GM12878 (cell line): ENCODE measurements at regions not wholly inside any gene's neighbourhood (a gene's known extent, or its start where the extent isn't known, plus 50 kb on each side); places are given as distances from the start of the nearest gene placed in this dataset.
"Not testable (repeated sequence)": the region's sequence is repeated elsewhere in the genome, so short reads cannot be mapped to it uniquely, and the experiment has no call there.

Experiments used
- ATAC-seq: fragments of 200-7000 bp; cut with Tn5 transposase; 3 replicates; pipeline ENCODE4 v1.9.1; 2020; ENCODE audit warnings: mild to moderate bottlenecking, moderate library complexity
- BruUV-seq: library from RNA; stranded (reverse); fragments of 400-500 nt; replicated peaks from 2 replicates; lab custom pipeline; 2021; lab: Mats Ljungman, UMichigan
- CTCF ChIA-PET: fragments of 300-600 bp; sonication (Branson Sonifier 250); formaldehyde crosslinking; extraction: SDS; loops from one replicate; lab custom pipeline; 2021; ENCODE audit warnings: inconsistent platforms; lab: Yijun Ruan, JAX
- POLR2A ChIA-PET: fragments of 350-600 bp; formaldehyde crosslinking; extraction: SDS; loops from one replicate; lab custom pipeline; 2021; ENCODE audit warnings: inconsistent platforms; lab: Charles Lee
- RAD21 ChIA-PET: fragments of 300-600 bp; sonication (Branson Sonifier 250); formaldehyde crosslinking; loops from one replicate; lab custom pipeline; 2023; ENCODE audit warnings: antibody characterized with exemption; ENCODE audit not compliant: unreplicated experiment; lab: Charles Lee
- SMC1A ChIA-PET: fragments of 300-600 bp; sonication (Branson Sonifier 250); formaldehyde crosslinking; loops from one replicate; lab custom pipeline; 2023; ENCODE audit not compliant: unreplicated experiment, uncharacterized antibody; lab: Charles Lee
- DNase-seq: peaks from one replicate; pipeline ENCODE4 v3.0.0-alpha.2; 2011; ENCODE audit warnings: low read depth, low spot score
- FAIRE-seq: peaks from 3 replicates; lab custom pipeline; 2011; peaks lifted over from hg19 to GRCh38; lab: Jason Lieb, UNC
- H2AFZ ChIP-seq: 2 replicates; pipeline ENCODE4 v1.6.0; 2011; ENCODE audit warnings: low read depth, low read length, control low read depth; ENCODE audit not compliant: control insufficient read depth
- H3K27ac ChIP-seq: 2 replicates; pipeline ENCODE4 v1.5.1; 2011; ENCODE audit warnings: control low read depth; ENCODE audit not compliant: control insufficient read depth, insufficient read depth
- H3K27me3 ChIP-seq, 2 experiments: replicated peaks in 1 of 2; 2 replicates each; pipeline versions ENCODE4 v1.6.0 to v1.6.1; 2011; ENCODE audit warnings: low read length in 1 of 2; ENCODE audit not compliant: control insufficient read depth in 2 of 2, insufficient read depth in 2 of 2
- H3K36me3 ChIP-seq, 2 experiments: 2 replicates each; pipeline ENCODE4 v1.5.1; 2011; ENCODE audit warnings: low read length in 1 of 2; ENCODE audit not compliant: control insufficient read depth in 2 of 2, insufficient read depth in 2 of 2
- H3K4me1 ChIP-seq: 2 replicates; pipeline ENCODE4 v1.6.1; 2011; ENCODE audit warnings: mild to moderate bottlenecking, low read length, moderate library complexity, mixed read lengths; ENCODE audit not compliant: control insufficient read depth, insufficient read depth
- H3K4me2 ChIP-seq: 2 replicates; pipeline ENCODE4 v1.6.0; 2011; ENCODE audit warnings: control low read depth; ENCODE audit not compliant: control insufficient read depth, insufficient read depth
- H3K4me3 ChIP-seq: fragments of 200-600 bp; sonication (generic); 2 replicates; pipeline ENCODE4 v1.5.1; 2016
- H3K79me2 ChIP-seq: 2 replicates; pipeline ENCODE4 v1.6.0; 2011; ENCODE audit warnings: low read length; ENCODE audit not compliant: control insufficient read depth, insufficient read depth
- H3K9ac ChIP-seq: 2 replicates; pipeline ENCODE4 v1.8.0; 2011; ENCODE audit warnings: low read length, control low read depth, mixed read lengths; ENCODE audit not compliant: control insufficient read depth, insufficient read depth
- H3K9me3 ChIP-seq: replicated peaks from 3 replicates; pipeline ENCODE4 v1.5.1; 2011; ENCODE audit warnings: mild to moderate bottlenecking, low read length; ENCODE audit not compliant: control insufficient read depth, insufficient read depth
- H4K20me1 ChIP-seq: 2 replicates; pipeline ENCODE4 v1.6.0; 2011; ENCODE audit not compliant: control insufficient read depth, insufficient read depth
- CTCF ChIP-seq, 3 experiments: IDR thresholded peaks in 2 of 3; conservative IDR thresholded peaks in 1 of 3; 2 replicates each; pipeline ENCODE4 v1.5.1; 2011; ENCODE audit warnings: low read depth in 3 of 3, low read length in 3 of 3, mild to moderate bottlenecking in 3 of 3, control low read depth in 2 of 3, moderate library complexity in 2 of 3, inconsistent platforms in 1 of 3, mixed read lengths in 1 of 3; ENCODE audit not compliant: control insufficient read depth in 2 of 3, insufficient read depth in 1 of 3; ENCODE audit errors: extremely low read depth in 1 of 3
- RAD21 ChIP-seq: IDR thresholded peaks from 2 replicates; pipeline ENCODE4 v1.6.1; 2011; ENCODE audit warnings: mild to moderate bottlenecking, low read depth, low read length, moderate library complexity; ENCODE audit not compliant: insufficient read depth
- SMC3 ChIP-seq: IDR thresholded peaks from 2 replicates; pipeline ENCODE4 v1.6.1; 2011; ENCODE audit warnings: low read length, improper control_type of control experiment, borderline replicate concordance
- WGBS: methylation state at CpG from one replicate; pipeline ENCODE4 v1.1.6; 2016; ENCODE audit warnings: low lambda C conversion rate; ENCODE audit not compliant: insufficient replicate concordance, insufficient coverage; ENCODE audit errors: missing lambda C conversion rate; 5-methylcytosine and 5-hydroxymethylcytosine counted together
- in situ Hi-C: fragments of 300-500 bp; cut with MboI; formaldehyde crosslinking; loops from 9 replicates; pipeline ENCODE4 v1.14.3; 2018; ENCODE audit warnings: mixed read lengths
- intact Hi-C: fragments of 100-400 bp; cut with micrococcal nuclease; formaldehyde crosslinking; loops from one replicate; pipeline ENCODE4 v1.14.2; 2022; ENCODE audit not compliant: unreplicated experiment
- TF ChIP-seq, protein P1 (sequence below): fragments of 450-650 bp; formaldehyde crosslinking; IDR thresholded peaks from 2 replicates; pipeline ENCODE4 v1.5.0; 2022; ENCODE audit warnings: mild to moderate bottlenecking, missing genetic modification characterization

DNA sequence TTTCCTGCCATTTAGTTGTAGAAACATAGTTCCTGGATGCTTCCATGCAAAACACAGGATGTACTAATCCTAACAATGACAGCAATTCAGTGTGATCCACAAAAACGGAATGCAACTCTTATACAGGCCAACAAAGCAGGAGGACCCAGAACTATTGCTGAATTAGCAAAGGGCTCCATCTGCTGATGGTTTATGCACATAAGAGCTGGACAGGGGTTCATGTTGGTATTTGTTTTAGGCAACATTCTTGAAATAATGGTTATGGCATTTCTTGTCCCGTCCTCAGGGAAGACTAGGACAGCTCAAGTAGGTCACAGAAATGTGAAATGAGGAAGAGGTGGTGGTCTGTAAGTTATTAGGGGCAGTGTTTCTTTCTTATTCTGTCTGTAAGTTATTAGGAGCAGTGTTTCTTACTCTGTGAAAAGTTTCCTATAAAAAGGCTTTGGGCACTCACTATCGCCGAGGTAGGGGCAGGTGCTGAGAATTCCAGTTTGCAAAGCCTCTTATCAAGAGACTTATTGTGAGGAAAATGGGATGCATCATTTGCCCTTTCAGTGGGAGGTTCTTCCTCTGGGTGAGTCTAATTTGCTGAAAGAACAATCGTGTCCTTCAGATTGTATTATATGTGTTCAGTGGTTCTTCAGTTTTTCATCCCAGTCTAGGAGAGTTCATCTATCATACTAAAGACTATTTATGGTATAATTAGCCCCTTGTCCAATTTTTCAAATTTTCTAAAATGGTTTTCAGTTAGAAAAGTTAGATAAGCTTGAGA is 171.1 kb downstream of the MCHR2 start:
- POLR2A ChIA-PET: no interaction called here
- RAD21 ChIA-PET: interaction anchor here (1.1 kb wide), 1 partner anchor 355 kb away, joined by 3 read pairs; no protein-coding TSS in a partner anchor
- CTCF ChIA-PET: interaction anchor here (1.0 kb wide), 2 partner anchors 234 to 492 kb away, joined by 4 read pairs; no protein-coding TSS in a partner anchor
- SMC1A ChIA-PET: interaction anchor here (0.7 kb wide), 1 partner anchor 337 kb away, joined by 3 read pairs; no protein-coding TSS in a partner anchor
- FAIRE-seq: peak; percentile 66
- intact Hi-C loops: no loop called here
- H3K9me3 ChIP-seq: no peaks in the 10 kb centered on the region
- no peak for DNase-seq
- H2AFZ ChIP-seq: no peak overlapping the region; the same call in 1 of the 2 replicates
- no peak overlapping the region for H3K9ac ChIP-seq
- 15% methylated on average over 5 of the region's 5 CpGs for WGBS
- H3K4me2 ChIP-seq: no peak overlapping the region
- no peak overlapping the region for H3K4me3 ChIP-seq
- BruUV-seq: no TSS peak
- peak; percentile 79 for ATAC-seq
- no peaks in the 10 kb centered on the region for H4K20me1 ChIP-seq
- no peaks in the 10 kb centered on the region for H3K27me3 ChIP-seq
- TF ChIP-seq SMC3 (peak; percentile 34; the same call in 1 of the 2 replicates), RAD21 (peak; percentile 67), CTCF (IDR thresholded peaks at IDR 0.05 in 2 of 3, conservative IDR thresholded peaks at IDR 0.05 in 1 of 3; ENCODE audit: control insufficient read depth in 2 of 3, extremely low read depth in 1 of 3, insufficient read depth in 1 of 3, low read depth in 3 of 3, low read length in 3 of 3) (peak; percentile 23 to 53 (median 40); a peak in 4 of 6 replicates)
- TF ChIP-seq, protein P1, sequence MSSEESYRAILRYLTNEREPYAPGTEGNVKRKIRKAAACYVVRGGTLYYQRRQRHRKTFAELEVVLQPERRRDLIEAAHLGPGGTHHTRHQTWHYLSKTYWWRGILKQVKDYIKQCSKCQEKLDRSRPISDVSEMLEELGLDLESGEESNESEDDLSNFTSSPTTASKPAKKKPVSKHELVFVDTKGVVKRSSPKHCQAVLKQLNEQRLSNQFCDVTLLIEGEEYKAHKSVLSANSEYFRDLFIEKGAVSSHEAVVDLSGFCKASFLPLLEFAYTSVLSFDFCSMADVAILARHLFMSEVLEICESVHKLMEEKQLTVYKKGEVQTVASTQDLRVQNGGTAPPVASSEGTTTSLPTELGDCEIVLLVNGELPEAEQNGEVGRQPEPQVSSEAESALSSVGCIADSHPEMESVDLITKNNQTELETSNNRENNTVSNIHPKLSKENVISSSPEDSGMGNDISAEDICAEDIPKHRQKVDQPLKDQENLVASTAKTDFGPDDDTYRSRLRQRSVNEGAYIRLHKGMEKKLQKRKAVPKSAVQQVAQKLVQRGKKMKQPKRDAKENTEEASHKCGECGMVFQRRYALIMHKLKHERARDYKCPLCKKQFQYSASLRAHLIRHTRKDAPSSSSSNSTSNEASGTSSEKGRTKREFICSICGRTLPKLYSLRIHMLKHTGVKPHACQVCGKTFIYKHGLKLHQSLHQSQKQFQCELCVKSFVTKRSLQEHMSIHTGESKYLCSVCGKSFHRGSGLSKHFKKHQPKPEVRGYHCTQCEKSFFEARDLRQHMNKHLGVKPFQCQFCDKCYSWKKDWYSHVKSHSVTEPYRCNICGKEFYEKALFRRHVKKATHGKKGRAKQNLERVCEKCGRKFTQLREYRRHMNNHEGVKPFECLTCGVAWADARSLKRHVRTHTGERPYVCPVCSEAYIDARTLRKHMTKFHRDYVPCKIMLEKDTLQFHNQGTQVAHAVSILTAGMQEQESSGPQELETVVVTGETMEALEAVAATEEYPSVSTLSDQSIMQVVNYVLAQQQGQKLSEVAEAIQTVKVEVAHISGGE: no peak
- TF ChIP-seq, all 136 proteins: peak for 3
- Histone ChIP-seq H3K4me1 (no peaks in the 10 kb centered on the region), H3K36me3 (no peaks in the 10 kb centered on the region), H3K79me2 (no peaks in the 10 kb centered on the region), H3K27ac (no peak overlapping the region)
- in situ Hi-C loops: no loop called here

GRCh38 chr6:99823513-99824235 is 170.3 kb downstream of the MCHR2 start:
- H3K4me1 ChIP-seq, H3K36me3 ChIP-seq, intact Hi-C loops, POLR2A ChIA-PET, CTCF ChIA-PET, ATAC-seq, H3K9me3 ChIP-seq, FAIRE-seq, in situ Hi-C loops, H3K27me3 ChIP-seq, H3K4me3 ChIP-seq, H3K4me2 ChIP-seq, H3K27ac ChIP-seq, DNase-seq, BruUV-seq, H3K79me2 ChIP-seq, H4K20me1 ChIP-seq, H3K9ac ChIP-seq, H2AFZ ChIP-seq: not testable (repeated sequence)
- 4% methylated on average over 8 of the region's 34 CpGs for WGBS
- ChIA-PET RAD21 (interaction anchor here (1.1 kb wide), 1 partner anchor 356 kb away, joined by 3 read pairs; no protein-coding TSS in a partner anchor), SMC1A (interaction anchor here (0.7 kb wide), 1 partner anchor 338 kb away, joined by 3 read pairs; no protein-coding TSS in a partner anchor)
